A549 (cell line): ENCODE measurements at regions not wholly inside any gene's neighbourhood (a gene's known extent, or its start where the extent isn't known, plus 50 kb on each side); places are given as distances from the start of the nearest gene placed in this dataset.

Experiments
- ATAC-seq, 2 experiments: fragments of 200-7000 bp in 1 of 2; fragments of >200 bp in 1 of 2; cut with Nextera tagmentation in 1 of 2; cut with Tn5 transposase in 1 of 2; 3 replicates each; pipeline versions ENCODE4 v1.8.0 to v1.9.1; 2018 to 2020; ENCODE audit warnings: mild to moderate bottlenecking in 1 of 2, moderate library complexity in 1 of 2
- CTCF ChIA-PET: fragments of 300-600 bp; sonication (Branson Sonifier 250); formaldehyde crosslinking; extraction: SDS; loops from one replicate; lab custom pipeline; 2021; ENCODE audit warnings: antibody characterized with exemption, inconsistent platforms; lab: Yijun Ruan, JAX
- POLR2A ChIA-PET: fragments of 350-600 bp; formaldehyde crosslinking; extraction: SDS; loops from one replicate; lab custom pipeline; 2021; ENCODE audit warnings: antibody characterized with exemption, inconsistent platforms; lab: Yijun Ruan, JAX
- DNase-seq, 2 experiments: peaks; one replicate each; pipeline versions ENCODE4 v3.0.0 to v3.0.0-alpha.2; 2011 to 2016; ENCODE audit warnings: low read depth in 1 of 2, low spot score in 1 of 2
- FAIRE-seq: peaks from 2 replicates; lab custom pipeline; 2011; peaks lifted over from hg19 to GRCh38; lab: Jason Lieb, UNC
- H3K27ac ChIP-seq, 2 experiments: fragments of >200 bp; sonication (Bioruptor Twin); formaldehyde crosslinking; 3 replicates each; pipeline ENCODE4 v1.5.1; 2016 to 2017
- H3K4me1 ChIP-seq: fragments of >200 bp; sonication (Bioruptor Twin); formaldehyde crosslinking; 3 replicates; pipeline ENCODE4 v1.6.1; 2016
- H3K4me2 ChIP-seq: fragments of >200 bp; sonication (Bioruptor Twin); formaldehyde crosslinking; 3 replicates; pipeline ENCODE4 v1.6.1; 2016
- H3K4me3 ChIP-seq: fragments of >200 bp; sonication (Bioruptor Twin); formaldehyde crosslinking; 3 replicates; pipeline ENCODE4 v1.5.1; 2016
- H3K9me3 ChIP-seq: fragments of >200 bp; sonication (Bioruptor Twin); formaldehyde crosslinking; 3 replicates; pipeline ENCODE4 v1.6.1; 2016
- ATOH8 ChIP-seq: fragments of 250-450 bp; sonication (Bioruptor Pico); IDR thresholded peaks from 2 replicates; pipeline ENCODE4 v1.5.0; 2020; ENCODE audit warnings: low read depth, mild to moderate bottlenecking, moderate library complexity
- BCL3 ChIP-seq: fragments of >200 bp; sonication (Bioruptor Twin); formaldehyde crosslinking; IDR thresholded peaks from 3 replicates; pipeline ENCODE4 v1.6.1; 2016
- BHLHE40 ChIP-seq: IDR thresholded peaks from 2 replicates; pipeline ENCODE4 v1.6.1; 2012; ENCODE audit warnings: low read depth, low read length, inconsistent platforms
- CBX2 ChIP-seq: fragments of 200-600 bp; sonication (generic); IDR thresholded peaks from 2 replicates; pipeline ENCODE4 v1.6.1; 2016; ENCODE audit warnings: low read depth, mild to moderate bottlenecking, borderline replicate concordance
- CHD4 ChIP-seq: fragments of 200-600 bp; sonication (generic); IDR thresholded peaks from 2 replicates; pipeline ENCODE4 v1.6.1; 2016; ENCODE audit warnings: antibody characterized with exemption, mild to moderate bottlenecking, borderline replicate concordance
- CTCF ChIP-seq: fragments of >200 bp; sonication (Bioruptor Twin); formaldehyde crosslinking; IDR thresholded peaks from 3 replicates; pipeline ENCODE4 v1.5.1; 2016
- E2F6 ChIP-seq: IDR thresholded peaks from 2 replicates; pipeline ENCODE4 v1.6.1; 2012; ENCODE audit warnings: low read depth, borderline replicate concordance
- EHF ChIP-seq: fragments of 250-450 bp; sonication (Bioruptor Pico); IDR thresholded peaks from 2 replicates; pipeline ENCODE4 v1.5.0; 2020; ENCODE audit warnings: mild to moderate bottlenecking
- ELK1 ChIP-seq: fragments of 150-350 bp; IDR thresholded peaks from 2 replicates; pipeline ENCODE4 v1.6.1; 2014; ENCODE audit warnings: low read depth, mild to moderate bottlenecking, low read length
- EP300 ChIP-seq, 2 experiments: fragments of >200 bp; sonication (Bioruptor Twin); formaldehyde crosslinking; IDR thresholded peaks; 2 replicates in 1 of 2; 3 replicates in 1 of 2; pipeline ENCODE4 v1.6.1; 2016 to 2017
- FOXS1 ChIP-seq: fragments of 250-450 bp; sonication (Bioruptor Pico); IDR thresholded peaks from 2 replicates; pipeline ENCODE4 v1.5.0; 2020; ENCODE audit warnings: mild to moderate bottlenecking, moderate library complexity
- HMGXB4 ChIP-seq: fragments of 250-450 bp; sonication (Bioruptor Pico); IDR thresholded peaks from 2 replicates; pipeline ENCODE4 v1.5.0; 2021; ENCODE audit warnings: mild to moderate bottlenecking, moderate library complexity, borderline replicate concordance
- HOXB13 ChIP-seq: fragments of 250-450 bp; sonication (Bioruptor Pico); IDR thresholded peaks from 2 replicates; pipeline ENCODE4 v1.5.0; 2020; ENCODE audit warnings: low read depth, mild to moderate bottlenecking, moderate library complexity
- MAFK ChIP-seq: fragments of 450-650 bp; IDR thresholded peaks from 2 replicates; pipeline ENCODE4 v1.6.1; 2014; ENCODE audit not compliant: partially characterized antibody
- PBX3 ChIP-seq: IDR thresholded peaks from 2 replicates; pipeline ENCODE4 v1.6.1; 2012
- POLR2A ChIP-seq: IDR thresholded peaks from 2 replicates; pipeline ENCODE4 v1.6.1; 2012; ENCODE audit warnings: mild to moderate bottlenecking, low read length
- POLR2AphosphoS2 ChIP-seq: conservative IDR thresholded peaks from 2 replicates; pipeline ENCODE4 v1.6.1; 2012; ENCODE audit warnings: low read length, improper control_type of control experiment, inconsistent platforms
- RCOR1 ChIP-seq: fragments of 150-350 bp; IDR thresholded peaks from 2 replicates; pipeline ENCODE4 v1.6.1; 2014; ENCODE audit warnings: antibody characterized with exemption, low read length, low read depth
- TFCP2L1 ChIP-seq: fragments of 250-450 bp; sonication (Bioruptor Pico); IDR thresholded peaks from 2 replicates; pipeline ENCODE4 v1.5.0; 2021; ENCODE audit warnings: mild to moderate bottlenecking
- TP53 ChIP-seq: fragments of 250-450 bp; sonication (Bioruptor Pico); IDR thresholded peaks from 2 replicates; pipeline ENCODE4 v1.5.0; 2021; ENCODE audit warnings: mild to moderate bottlenecking, moderate library complexity
- USF2 ChIP-seq: fragments of 450-650 bp; IDR thresholded peaks from 2 replicates; pipeline ENCODE4 v1.6.1; 2014; ENCODE audit warnings: antibody characterized with exemption
- ZFP36 ChIP-seq: fragments of 450-650 bp; IDR thresholded peaks from 2 replicates; pipeline ENCODE4 v1.6.1; 2014; ENCODE audit warnings: borderline replicate concordance; ENCODE audit not compliant: partially characterized antibody
- ZNF302 ChIP-seq: fragments of 250-450 bp; sonication (Bioruptor Pico); IDR thresholded peaks from 2 replicates; pipeline ENCODE4 v1.9.0; 2021; ENCODE audit warnings: inconsistent platforms, mild to moderate bottlenecking, moderate library complexity
- WGBS: methylation state at CpG from one replicate; pipeline ENCODE4 v1.1.6; 2017; ENCODE audit errors: missing lambda C conversion rate; 5-methylcytosine and 5-hydroxymethylcytosine counted together

GRCh38 chr3:124385996-124386395, 344.3 kb upstream of the UMPS start:
- Histone ChIP-seq H3K27ac (no peak overlapping the region), H3K4me3 (no peak overlapping the region), H3K4me2 (no peak overlapping the region), H3K4me1 (peaks cover 14% of the 10 kb centered on the region; the same call in 2 of the 3 replicates), H3K9me3 (no peaks in the 10 kb centered on the region)
- no peak for FAIRE-seq
- DNase-seq, result no peak
- no peak for ATAC-seq
- ChIA-PET CTCF (no interaction called here), POLR2A (no interaction called here)
- TF ChIP-seq ZNF302 (no peak), TP53 (CRISPR knock-in tag) (no peak), CHD4 (no peak), RCOR1 (no peak)
- 33% methylated on average over 2 of the region's 2 CpGs for WGBS

GRCh38 chr3:124386996-124387595, 343.2 kb upstream of the UMPS start:
- 28% methylated on average over 4 of the region's 4 CpGs for WGBS
- Histone ChIP-seq H3K9me3 (no peaks in the 10 kb centered on the region), H3K4me3 (no peak overlapping the region), H3K27ac (no peak overlapping the region), H3K4me2 (no peak overlapping the region), H3K4me1 (peaks cover 7% of the 10 kb centered on the region; the same call in 1 of the 3 replicates)
- ChIA-PET CTCF (interaction anchor here (1.2 kb wide), 1 partner anchor 172 kb away, joined by 4 read pairs; no protein-coding TSS in a partner anchor), POLR2A (no interaction called here)
- DNase-seq (no peak), ATAC-seq (no peak), FAIRE-seq (no peak)
- TF ChIP-seq POLR2A, result no peak
- no peak for TF ChIP-seq TFCP2L1
- no peak for TF ChIP-seq E2F6
- no peak for TF ChIP-seq CTCF
- no peak for TF ChIP-seq EP300 (IDR thresholded peaks at IDR 0.05)
- TF ChIP-seq BCL3, result no peak
- no peak for TF ChIP-seq FOXS1 (CRISPR knock-in tag)
- TF ChIP-seq ZFP36, result no peak
- TF ChIP-seq ATOH8 (CRISPR knock-in tag), result no peak
- TF ChIP-seq CHD4, result no peak
- no peak for TF ChIP-seq CBX2
- TF ChIP-seq ELK1, result no peak
- TF ChIP-seq POLR2AphosphoS2, result no peak
- no peak for TF ChIP-seq EHF (CRISPR knock-in tag)
- TF ChIP-seq HOXB13 (CRISPR knock-in tag), result no peak
- TF ChIP-seq HMGXB4, result no peak
- TF ChIP-seq USF2, result no peak
- TF ChIP-seq BHLHE40, result no peak
- TF ChIP-seq MAFK, result no peak
- no peak for TF ChIP-seq PBX3
